ENCODE measurements at regions not wholly inside any gene's neighbourhood (a gene's known extent, or its start where the extent isn't known, plus 50 kb on each side); places are given as distances from the start of the nearest gene placed in this dataset.

DNA sequence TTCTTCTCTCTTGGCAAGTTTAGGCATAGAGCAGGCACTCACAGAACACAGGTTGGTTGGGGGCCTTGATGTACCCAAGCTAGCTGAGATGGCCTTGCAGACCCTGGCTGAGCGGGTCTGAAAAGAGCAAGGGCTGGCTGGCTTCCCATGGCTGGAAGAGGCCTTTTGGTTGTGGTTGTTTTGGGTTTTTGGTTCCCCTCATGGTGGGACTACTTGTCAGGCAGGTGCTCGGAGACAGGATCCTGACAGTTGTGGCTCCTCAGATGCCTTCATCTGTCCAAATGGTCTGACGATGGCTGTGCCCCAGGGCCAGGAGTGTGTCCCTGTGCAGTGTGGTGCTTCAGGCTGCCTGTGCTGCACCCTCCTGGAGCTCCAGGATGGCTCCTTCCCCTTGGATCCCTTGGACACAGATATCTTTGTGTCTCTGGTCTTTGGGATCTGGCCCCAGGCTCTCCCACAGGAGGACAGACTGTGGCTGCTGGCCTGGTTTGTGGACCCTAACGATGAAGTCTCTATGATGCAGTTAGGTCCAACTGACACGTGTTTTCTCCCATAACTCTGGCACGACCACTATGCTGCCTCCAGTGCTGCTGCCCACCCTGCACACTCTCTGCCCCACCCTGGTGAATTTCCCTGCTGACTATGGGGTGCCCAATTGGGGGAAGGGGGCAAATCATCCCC is 321.5 kb upstream of the ZNF32 start:
- DNase-seq (ENCODE audit: low read depth) = no peak
- Histone ChIP-seq H3K36me3 (ENCODE audit: control insufficient read depth, insufficient read depth, low read length, severe bottlenecking) (no peaks in the 10 kb centered on the region), H3K4me1 (ENCODE audit: control insufficient read depth, insufficient read depth, low read length) (peaks cover 12% of the 10 kb centered on the region), H3K27me3 (replicated peaks; ENCODE audit: control insufficient read depth, insufficient read depth, low read length) (peaks cover 14% of the 10 kb centered on the region), H3K9ac (ENCODE audit: low read length) (no peak overlapping the region), H3K4me3 (ENCODE audit: low read length) (no peak overlapping the region), H3K9me3 (ENCODE audit: control insufficient read depth, low read length) (no peaks in the 10 kb centered on the region)

DNA sequence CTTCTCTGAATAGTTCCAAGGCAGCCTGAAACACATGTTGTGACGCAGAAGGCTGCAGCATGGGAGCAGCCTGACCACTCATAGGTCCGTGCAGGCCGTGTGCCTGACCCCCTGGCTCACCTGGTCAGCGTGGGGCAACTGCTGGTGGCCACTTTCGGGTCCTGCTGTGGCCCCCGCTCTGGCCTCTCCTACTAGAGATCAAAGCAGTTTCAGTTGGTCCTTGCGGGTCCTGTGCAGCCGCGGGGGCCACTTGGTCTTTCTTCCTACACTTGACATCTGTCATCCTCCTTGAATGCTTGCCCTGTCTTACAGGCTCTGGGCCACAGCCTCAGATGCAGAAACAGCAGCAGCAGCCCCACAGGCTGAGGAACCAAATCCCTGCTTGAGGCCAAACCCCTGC is 320.8 kb upstream of the ZNF32 start:
- H3K4me1 ChIP-seq (ENCODE audit: control insufficient read depth, insufficient read depth, low read length) = peaks cover 11% of the 10 kb centered on the region
- no peak overlapping the region for H3K4me3 ChIP-seq (ENCODE audit: low read length)
- no peaks in the 10 kb centered on the region for H3K36me3 ChIP-seq (ENCODE audit: control insufficient read depth, insufficient read depth, low read length, severe bottlenecking)
- H3K9ac ChIP-seq (ENCODE audit: low read length) = no peak overlapping the region
- peaks cover 14% of the 10 kb centered on the region for H3K27me3 ChIP-seq (replicated peaks; ENCODE audit: control insufficient read depth, insufficient read depth, low read length)
- H3K9me3 ChIP-seq (ENCODE audit: control insufficient read depth, low read length) = no peaks in the 10 kb centered on the region
- no peak for DNase-seq (ENCODE audit: low read depth)

DNA sequence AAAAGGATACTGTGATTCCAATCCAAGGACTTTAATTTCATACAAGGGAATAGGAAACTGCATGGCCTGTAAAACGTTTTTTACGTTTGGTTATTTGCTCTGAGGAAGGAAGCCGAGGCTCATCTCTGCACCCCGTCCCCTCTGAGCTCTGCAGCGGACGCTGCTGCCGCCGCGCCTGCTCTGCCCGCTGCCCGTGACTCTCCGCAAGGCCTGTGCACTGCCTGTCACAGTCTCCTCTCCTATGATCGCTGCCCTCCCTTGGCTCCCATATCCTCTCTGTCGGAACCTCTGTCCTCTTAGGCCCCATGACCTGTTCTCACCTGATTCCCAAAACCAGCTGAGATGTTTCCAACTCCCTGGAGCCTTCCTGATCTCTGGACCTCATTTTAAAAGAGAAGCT is 320.3 kb upstream of the ZNF32 start:
- H3K4me1 ChIP-seq (ENCODE audit: control insufficient read depth, insufficient read depth, low read length) = peaks cover 10% of the 10 kb centered on the region
- H3K27me3 ChIP-seq (replicated peaks; ENCODE audit: control insufficient read depth, insufficient read depth, low read length) = peaks cover 14% of the 10 kb centered on the region
- no peak for DNase-seq (ENCODE audit: low read depth)
- no peaks in the 10 kb centered on the region for H3K36me3 ChIP-seq (ENCODE audit: control insufficient read depth, insufficient read depth, low read length, severe bottlenecking)
- H3K4me3 ChIP-seq (ENCODE audit: low read length) = no peak overlapping the region
- no peak overlapping the region for H3K9ac ChIP-seq (ENCODE audit: low read length)
- H3K9me3 ChIP-seq (ENCODE audit: control insufficient read depth, low read length) = no peaks in the 10 kb centered on the region

DNA sequence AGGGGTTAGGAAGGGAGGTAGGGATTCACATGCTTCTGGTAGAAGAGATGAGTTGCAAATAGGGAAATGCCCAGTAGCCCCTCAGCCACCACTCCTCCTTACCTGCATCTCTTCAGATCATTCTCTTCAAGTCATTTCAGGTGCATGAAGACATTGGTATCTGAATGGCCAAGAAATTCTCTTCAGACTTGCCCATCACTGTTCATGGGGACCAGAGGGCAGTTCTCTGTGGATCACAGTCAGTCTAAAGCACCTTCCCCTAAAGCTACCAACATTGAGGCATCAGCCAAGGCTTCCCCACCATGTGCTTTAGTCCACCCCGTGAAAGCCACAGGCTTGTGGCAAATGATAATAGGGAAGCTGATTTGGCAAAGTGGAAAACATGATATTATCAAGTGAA is 319.4 kb upstream of the ZNF32 start:
- Histone ChIP-seq H3K9me3 (ENCODE audit: control insufficient read depth, low read length) (no peaks in the 10 kb centered on the region), H3K4me1 (ENCODE audit: control insufficient read depth, insufficient read depth, low read length) (peaks cover 10% of the 10 kb centered on the region), H3K36me3 (ENCODE audit: control insufficient read depth, insufficient read depth, low read length, severe bottlenecking) (no peaks in the 10 kb centered on the region), H3K27me3 (replicated peaks; ENCODE audit: control insufficient read depth, insufficient read depth, low read length) (peaks cover 19% of the 10 kb centered on the region), H3K4me3 (ENCODE audit: low read length) (no peak overlapping the region), H3K9ac (ENCODE audit: low read length) (no peak overlapping the region)
- DNase-seq (ENCODE audit: low read depth) = no peak

DNA sequence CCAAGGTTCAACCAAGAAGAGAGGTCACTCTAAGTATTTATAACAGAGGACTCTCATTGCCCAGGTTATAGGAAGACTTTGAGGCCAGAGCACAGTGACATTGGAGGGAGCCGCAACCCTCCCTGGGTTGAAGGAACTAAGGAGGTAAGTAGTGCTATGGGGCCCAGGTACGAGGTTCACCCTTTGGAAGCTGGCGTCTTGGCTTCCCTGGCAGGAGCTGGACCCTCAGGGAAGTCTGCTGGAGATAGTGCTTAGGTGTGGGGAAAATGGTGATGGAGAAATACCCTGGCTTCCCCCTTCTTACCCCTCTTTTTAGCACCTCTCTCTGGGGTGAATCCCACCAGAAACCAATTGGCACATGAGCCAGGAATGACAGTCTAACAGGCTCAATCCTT is 317.9 kb upstream of the ZNF32 start:
- Histone ChIP-seq H3K27me3 (replicated peaks; ENCODE audit: control insufficient read depth, insufficient read depth, low read length) (peaks cover 19% of the 10 kb centered on the region), H3K4me3 (ENCODE audit: low read length) (no peak overlapping the region), H3K36me3 (ENCODE audit: control insufficient read depth, insufficient read depth, low read length, severe bottlenecking) (no peaks in the 10 kb centered on the region), H3K9ac (ENCODE audit: low read length) (no peak overlapping the region), H3K4me1 (ENCODE audit: control insufficient read depth, insufficient read depth, low read length) (peaks cover 10% of the 10 kb centered on the region), H3K9me3 (ENCODE audit: control insufficient read depth, low read length) (no peaks in the 10 kb centered on the region)
- no peak for DNase-seq (ENCODE audit: low read depth)

DNA sequence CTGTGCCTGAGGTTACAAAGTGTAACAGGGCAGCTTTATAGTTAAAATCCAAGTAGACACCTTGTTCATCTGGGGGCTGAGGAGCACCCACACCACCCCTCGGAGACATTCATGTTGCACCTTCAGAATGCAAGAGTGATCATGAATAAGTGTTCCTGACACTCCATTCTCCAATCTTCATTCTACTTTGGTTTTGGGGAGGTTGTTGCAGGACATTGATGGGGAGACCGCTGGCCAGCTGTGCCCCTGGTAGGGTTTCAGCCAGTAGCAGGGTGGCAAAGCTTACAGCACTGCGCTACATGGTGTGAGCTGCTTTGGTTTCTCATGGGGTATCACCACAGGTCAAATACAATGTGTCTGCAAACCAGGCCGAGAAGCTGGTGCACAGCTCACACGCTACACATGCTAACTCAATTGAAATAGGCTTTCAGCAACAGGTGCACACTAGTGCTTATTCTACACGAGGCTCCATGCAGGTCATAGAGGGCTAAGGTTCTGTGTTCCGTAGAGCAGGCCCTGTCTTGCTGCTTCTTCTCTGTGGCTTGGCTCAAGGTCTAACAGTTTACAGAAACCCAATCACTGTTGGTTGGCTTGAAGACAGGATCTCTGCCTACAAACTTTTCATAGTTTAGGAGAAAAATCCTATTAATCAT is 317.4 kb upstream of the ZNF32 start:
- no peak for DNase-seq (ENCODE audit: low read depth)
- H3K27me3 ChIP-seq (replicated peaks; ENCODE audit: control insufficient read depth, insufficient read depth, low read length) = peaks cover 20% of the 10 kb centered on the region
- peaks cover 10% of the 10 kb centered on the region for H3K4me1 ChIP-seq (ENCODE audit: control insufficient read depth, insufficient read depth, low read length)
- no peak overlapping the region for H3K4me3 ChIP-seq (ENCODE audit: low read length)
- H3K9me3 ChIP-seq (ENCODE audit: control insufficient read depth, low read length) = no peaks in the 10 kb centered on the region
- H3K9ac ChIP-seq (ENCODE audit: low read length) = no peak overlapping the region
- no peaks in the 10 kb centered on the region for H3K36me3 ChIP-seq (ENCODE audit: control insufficient read depth, insufficient read depth, low read length, severe bottlenecking)

DNA sequence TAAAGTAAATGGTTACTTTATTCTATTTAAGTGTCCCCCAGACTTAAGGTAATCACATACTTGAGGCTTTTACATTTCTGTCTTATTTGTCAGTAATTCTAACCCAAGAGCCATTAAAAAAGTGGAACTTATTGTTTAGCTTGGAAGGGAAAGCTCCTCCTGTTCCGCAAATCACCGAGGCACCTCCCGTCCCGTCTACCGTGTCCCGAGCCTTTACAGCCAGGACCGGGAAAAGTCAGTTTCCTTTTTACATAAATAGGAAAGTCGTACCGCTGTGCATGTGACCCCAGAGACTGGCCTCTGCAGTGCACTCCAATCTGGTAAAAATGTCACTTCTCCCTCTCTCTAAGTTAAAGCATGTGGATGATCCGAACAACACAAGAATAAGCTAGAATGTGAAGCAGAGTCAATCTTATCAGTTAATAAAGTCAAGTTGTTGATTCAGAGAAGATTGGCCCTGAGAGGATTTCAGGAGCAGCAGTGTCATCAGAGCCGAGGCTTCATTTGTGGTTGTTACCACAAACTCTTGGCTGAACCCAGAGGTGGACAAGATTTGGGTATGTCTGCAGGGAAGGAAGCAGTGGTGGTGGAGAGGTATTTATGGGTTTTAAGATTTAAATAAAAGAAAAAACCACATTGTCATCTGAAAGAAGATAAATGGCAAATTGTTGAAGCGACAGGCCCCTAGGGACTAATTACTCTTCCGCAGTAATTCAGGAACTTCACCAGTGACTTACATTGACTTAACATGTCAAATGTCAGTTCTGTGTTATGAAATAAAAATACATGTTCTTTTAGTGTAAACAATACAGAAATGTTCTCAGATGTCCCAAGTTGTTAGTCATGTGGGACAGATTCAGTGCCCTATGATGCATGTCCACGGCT is 316.6 kb upstream of the ZNF32 start:
- no peak overlapping the region for H3K4me3 ChIP-seq (ENCODE audit: low read length)
- peak; percentile 25 for DNase-seq (ENCODE audit: low read depth)

DNA sequence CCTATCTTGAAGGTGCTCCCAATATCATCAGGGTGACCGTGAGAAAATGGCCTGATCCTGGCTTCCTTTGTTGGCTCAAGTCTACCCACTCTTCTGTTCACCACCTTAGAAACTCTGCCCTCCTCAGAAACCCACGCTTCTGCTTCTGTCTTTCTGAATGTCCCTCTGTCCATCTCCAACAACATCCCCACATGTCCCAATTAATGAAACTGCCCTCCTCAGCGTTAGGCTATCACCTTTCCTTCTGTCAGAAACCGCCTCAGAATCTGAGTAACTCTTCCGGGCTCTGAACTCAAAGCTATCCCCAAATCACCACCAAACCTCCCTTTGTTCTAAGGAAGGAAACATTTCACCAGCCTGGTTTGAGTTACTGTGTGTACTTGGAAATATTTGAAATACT is 315.8 kb upstream of the ZNF32 start:
- no peak overlapping the region for H3K9ac ChIP-seq (ENCODE audit: low read length)
- DNase-seq (ENCODE audit: low read depth) = no peak
- H3K4me1 ChIP-seq (ENCODE audit: control insufficient read depth, insufficient read depth, low read length) = peaks cover 10% of the 10 kb centered on the region
- H3K4me3 ChIP-seq (ENCODE audit: low read length) = no peak overlapping the region
- H3K27me3 ChIP-seq (replicated peaks; ENCODE audit: control insufficient read depth, insufficient read depth, low read length) = peaks cover 26% of the 10 kb centered on the region
- no peaks in the 10 kb centered on the region for H3K9me3 ChIP-seq (ENCODE audit: control insufficient read depth, low read length)
- H3K36me3 ChIP-seq (ENCODE audit: control insufficient read depth, insufficient read depth, low read length, severe bottlenecking) = no peaks in the 10 kb centered on the region

More for the DNA sequence above, 316.6 kb upstream of the ZNF32 start:
- peaks cover 27% of the 10 kb centered on the region for H3K27me3 ChIP-seq (replicated peaks; ENCODE audit: control insufficient read depth, insufficient read depth, low read length)
- no peak overlapping the region for H3K9ac ChIP-seq (ENCODE audit: low read length)
- peaks cover 10% of the 10 kb centered on the region for H3K4me1 ChIP-seq (ENCODE audit: control insufficient read depth, insufficient read depth, low read length)
- H3K36me3 ChIP-seq (ENCODE audit: control insufficient read depth, insufficient read depth, low read length, severe bottlenecking) = no peaks in the 10 kb centered on the region
- no peaks in the 10 kb centered on the region for H3K9me3 ChIP-seq (ENCODE audit: control insufficient read depth, low read length)

DNA sequence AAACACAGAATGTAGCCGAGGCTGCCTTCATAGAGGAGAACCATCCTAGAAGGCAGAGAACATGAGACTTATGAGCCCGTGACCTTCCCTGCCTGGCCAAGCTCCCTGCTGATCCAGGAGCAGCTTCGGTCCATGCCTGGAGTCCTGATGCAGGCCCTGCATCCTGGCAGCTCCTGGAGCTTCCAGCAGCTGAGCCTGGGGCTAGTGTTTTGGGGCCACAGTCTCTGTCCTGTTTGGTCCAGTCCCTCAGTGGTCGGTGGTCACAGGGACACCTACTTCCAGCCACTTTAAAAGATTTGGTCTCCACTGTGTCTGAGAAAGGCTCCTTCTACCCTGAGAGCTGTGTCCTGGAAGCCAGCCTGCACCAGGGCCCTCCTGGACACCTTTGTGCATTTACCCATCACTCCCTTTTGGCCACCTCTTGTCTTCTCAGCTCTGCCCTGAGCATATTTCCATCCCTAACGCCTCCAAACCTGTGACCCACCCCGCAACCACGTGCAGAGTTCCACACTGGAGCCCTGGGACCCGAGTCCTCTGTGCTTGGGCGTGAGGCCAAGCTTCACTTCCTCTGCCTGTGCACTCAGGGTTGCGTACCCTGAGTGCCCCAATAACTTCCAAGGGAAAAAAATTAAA is 315.2 kb upstream of the ZNF32 start:
- peaks cover 31% of the 10 kb centered on the region for H3K27me3 ChIP-seq (replicated peaks; ENCODE audit: control insufficient read depth, insufficient read depth, low read length)
- DNase-seq (ENCODE audit: low read depth) = no peak
- H3K4me1 ChIP-seq (ENCODE audit: control insufficient read depth, insufficient read depth, low read length) = peaks cover 10% of the 10 kb centered on the region
- H3K9me3 ChIP-seq (ENCODE audit: control insufficient read depth, low read length) = no peaks in the 10 kb centered on the region
- H3K36me3 ChIP-seq (ENCODE audit: control insufficient read depth, insufficient read depth, low read length, severe bottlenecking) = no peaks in the 10 kb centered on the region
- no peak overlapping the region for H3K4me3 ChIP-seq (ENCODE audit: low read length)
- no peak overlapping the region for H3K9ac ChIP-seq (ENCODE audit: low read length)

DNA sequence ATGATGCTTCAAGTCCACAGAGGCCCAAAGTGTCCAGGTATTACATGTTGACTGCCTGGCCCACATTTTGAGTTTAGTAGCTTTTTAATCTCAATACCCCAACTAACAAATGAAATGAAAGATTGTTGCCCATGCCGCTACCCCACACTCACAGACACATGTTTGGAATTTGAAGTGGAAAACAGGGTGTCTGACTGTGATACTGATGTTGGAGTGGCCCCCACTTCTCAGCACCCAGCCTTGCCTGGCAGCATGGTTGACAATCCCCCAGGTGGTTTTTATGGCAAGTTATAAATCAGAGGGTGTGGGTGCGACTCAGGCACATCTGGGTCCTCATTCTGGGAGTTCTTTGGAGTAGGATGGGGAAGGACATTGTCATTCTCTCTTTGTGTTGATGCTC is 314.7 kb upstream of the ZNF32 start:
- Histone ChIP-seq H3K4me1 (ENCODE audit: control insufficient read depth, insufficient read depth, low read length) (peaks cover 10% of the 10 kb centered on the region), H3K36me3 (ENCODE audit: control insufficient read depth, insufficient read depth, low read length, severe bottlenecking) (no peaks in the 10 kb centered on the region)
- no peak for DNase-seq (ENCODE audit: low read depth)

More for the DNA sequence above, 314.7 kb upstream of the ZNF32 start:
- no peak overlapping the region for H3K9ac ChIP-seq (ENCODE audit: low read length)
- H3K27me3 ChIP-seq (replicated peaks; ENCODE audit: control insufficient read depth, insufficient read depth, low read length) = peaks cover 32% of the 10 kb centered on the region
- no peak overlapping the region for H3K4me3 ChIP-seq (ENCODE audit: low read length)
- H3K9me3 ChIP-seq (ENCODE audit: control insufficient read depth, low read length) = no peaks in the 10 kb centered on the region

All from adipocyte (in vitro differentiated cells).